ENCODE measurements at regions not wholly inside any gene's neighbourhood (a gene's known extent, or its start where the extent isn't known, plus 50 kb on each side); places are given as distances from the start of the nearest gene placed in this dataset.

GRCh38 chr12:30874455-30875321, 51.9 kb upstream of the TSPAN11 start:
- DNase-seq (ENCODE audit: low spot score): no peak

GRCh38 chr12:30870491-30871265, 55.9 kb upstream of the TSPAN11 start:
- DNase-seq (ENCODE audit: low spot score): no peak

- DNase-seq (ENCODE audit: low spot score): no peak
Observed at GRCh38 chr12:30867415-30867814, 59.1 kb upstream of the TSPAN11 start.

GRCh38 chr12:30866256-30866655, 60.3 kb upstream of the TSPAN11 start:
- DNase-seq (ENCODE audit: low spot score): no peak

- DNase-seq (ENCODE audit: low spot score): no peak
Observed at GRCh38 chr12:30863839-30864238, 62.7 kb upstream of the TSPAN11 start.

GRCh38 chr12:30862486-30862885, 64.1 kb upstream of the TSPAN11 start:
- no peak for DNase-seq (ENCODE audit: low spot score)

GRCh38 chr12:30859226-30859625, 67.3 kb upstream of the TSPAN11 start:
- no peak for DNase-seq (ENCODE audit: low spot score)

GRCh38 chr12:30858471-30858870, 68.1 kb upstream of the TSPAN11 start:
- no peak for DNase-seq (ENCODE audit: low spot score)

GRCh38 chr12:30853561-30854133, 72.9 kb upstream of the TSPAN11 start:
- DNase-seq (ENCODE audit: low spot score): no peak

- no peak for DNase-seq (ENCODE audit: low spot score)
Observed at GRCh38 chr12:30850684-30851083, 75.9 kb upstream of the TSPAN11 start.

GRCh38 chr12:30847259-30847658, 79.3 kb upstream of the TSPAN11 start:
- DNase-seq (ENCODE audit: low spot score): no peak

- DNase-seq (ENCODE audit: low spot score): no peak
Observed at GRCh38 chr12:30846776-30847175, 79.8 kb upstream of the TSPAN11 start.

GRCh38 chr12:30845676-30846075, 80.9 kb upstream of the TSPAN11 start:
- no peak for DNase-seq (ENCODE audit: low spot score)

- DNase-seq (ENCODE audit: low spot score): no peak
Observed at GRCh38 chr12:30843211-30843610, 83.3 kb upstream of the TSPAN11 start.

GRCh38 chr12:30840715-30841114, 85.8 kb upstream of the TSPAN11 start:
- DNase-seq (ENCODE audit: low spot score): no peak

- no peak for DNase-seq (ENCODE audit: low spot score)
Observed at GRCh38 chr12:30839643-30840220, 85.0 kb upstream of the CAPRIN2 start.

- no peak for DNase-seq (ENCODE audit: low spot score)
Observed at GRCh38 chr12:30837595-30837994, 82.8 kb upstream of the CAPRIN2 start.

- DNase-seq (ENCODE audit: low spot score): no peak
Observed at GRCh38 chr12:30836656-30837445, 82.1 kb upstream of the CAPRIN2 start.

GRCh38 chr12:30835216-30835615, 80.5 kb upstream of the CAPRIN2 start:
- no peak for DNase-seq (ENCODE audit: low spot score)

GRCh38 chr12:30830751-30831150, 76.0 kb upstream of the CAPRIN2 start:
- DNase-seq (ENCODE audit: low spot score): no peak

- no peak for DNase-seq (ENCODE audit: low spot score)
Observed at GRCh38 chr12:30829876-30830275, 75.1 kb upstream of the CAPRIN2 start.

GRCh38 chr12:30828686-30829085, 73.9 kb upstream of the CAPRIN2 start:
- DNase-seq (ENCODE audit: low spot score): no peak

Data from HuH-7 (cell line).